VCaP (cell line): ENCODE measurements at regions not wholly inside any gene's neighbourhood (a gene's known extent, or its start where the extent isn't known, plus 50 kb on each side); places are given as distances from the start of the nearest gene placed in this dataset.

ENCODE experiments used
- H3K27ac ChIP-seq: fragments of 450-650 bp; 2 replicates; pipeline ENCODE4 v1.5.1; 2017
- TF ChIP-seq, protein P1 (sequence below): fragments of 450-650 bp; conservative IDR thresholded peaks from 2 replicates; pipeline ENCODE4 v1.5.1; 2017; ENCODE audit warnings: mild to moderate bottlenecking, moderate library complexity

DNA sequence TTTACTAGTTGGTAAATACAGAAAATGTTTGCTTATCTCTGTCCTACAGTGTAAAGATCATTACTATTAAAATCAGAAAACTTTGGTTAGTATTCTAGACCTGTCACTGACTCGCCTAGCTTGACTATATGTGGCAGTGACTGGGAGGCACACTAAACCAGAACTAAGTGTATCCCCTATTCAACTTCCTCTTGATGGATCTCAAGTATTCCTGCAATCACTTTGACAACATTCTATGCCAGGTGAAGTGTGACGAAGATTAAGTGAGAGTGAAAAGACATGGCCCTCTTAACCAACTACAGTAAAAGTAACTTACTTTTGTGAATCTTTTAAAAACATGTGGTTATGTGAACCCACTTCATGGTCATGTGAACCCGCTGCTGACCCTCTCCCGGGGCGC, 223.0 kb upstream of the ADAMTS5 start:
- H3K27ac ChIP-seq, result no peak overlapping the region
- TF ChIP-seq, protein P1, sequence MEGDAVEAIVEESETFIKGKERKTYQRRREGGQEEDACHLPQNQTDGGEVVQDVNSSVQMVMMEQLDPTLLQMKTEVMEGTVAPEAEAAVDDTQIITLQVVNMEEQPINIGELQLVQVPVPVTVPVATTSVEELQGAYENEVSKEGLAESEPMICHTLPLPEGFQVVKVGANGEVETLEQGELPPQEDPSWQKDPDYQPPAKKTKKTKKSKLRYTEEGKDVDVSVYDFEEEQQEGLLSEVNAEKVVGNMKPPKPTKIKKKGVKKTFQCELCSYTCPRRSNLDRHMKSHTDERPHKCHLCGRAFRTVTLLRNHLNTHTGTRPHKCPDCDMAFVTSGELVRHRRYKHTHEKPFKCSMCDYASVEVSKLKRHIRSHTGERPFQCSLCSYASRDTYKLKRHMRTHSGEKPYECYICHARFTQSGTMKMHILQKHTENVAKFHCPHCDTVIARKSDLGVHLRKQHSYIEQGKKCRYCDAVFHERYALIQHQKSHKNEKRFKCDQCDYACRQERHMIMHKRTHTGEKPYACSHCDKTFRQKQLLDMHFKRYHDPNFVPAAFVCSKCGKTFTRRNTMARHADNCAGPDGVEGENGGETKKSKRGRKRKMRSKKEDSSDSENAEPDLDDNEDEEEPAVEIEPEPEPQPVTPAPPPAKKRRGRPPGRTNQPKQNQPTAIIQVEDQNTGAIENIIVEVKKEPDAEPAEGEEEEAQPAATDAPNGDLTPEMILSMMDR, result no peak

DNA sequence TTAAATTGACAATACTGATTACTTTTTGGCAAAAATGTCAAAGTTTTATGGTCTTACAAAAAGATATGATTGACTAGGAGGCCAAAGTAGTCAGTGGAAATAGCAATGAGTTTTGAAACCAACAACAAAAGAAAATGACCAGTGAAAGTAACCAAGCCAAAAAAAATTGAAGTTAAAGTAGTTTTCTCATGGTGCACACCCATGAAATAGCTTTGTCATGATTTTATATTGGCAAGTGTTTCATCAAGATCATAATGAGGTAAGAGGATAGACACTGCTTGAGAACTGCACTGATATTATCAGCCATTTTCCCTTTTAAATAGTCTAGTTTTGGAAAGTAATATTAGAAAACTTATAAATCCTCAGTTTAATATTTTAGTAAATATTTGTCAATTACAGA, 206.2 kb upstream of the ADAMTS5 start:
- TF ChIP-seq, protein P1, result no peak

DNA sequence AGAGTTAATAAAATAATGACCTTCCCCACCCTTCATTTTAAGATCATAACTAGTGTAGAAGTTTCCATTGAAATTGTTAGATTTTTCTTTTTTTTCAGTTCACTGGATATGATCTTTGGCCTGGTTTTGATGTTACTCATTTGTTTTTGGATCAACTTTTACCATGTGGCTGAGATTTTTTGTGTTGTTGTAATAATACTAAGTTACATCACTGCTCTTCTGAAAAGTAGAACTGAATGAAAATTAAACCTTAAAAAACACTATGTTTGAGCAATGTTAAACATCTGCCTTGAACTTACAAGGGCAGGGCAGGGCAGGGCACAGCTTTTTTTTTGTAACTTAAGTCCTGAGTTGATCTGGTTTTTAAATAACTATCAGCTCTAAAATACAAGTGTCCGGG, 204.8 kb upstream of the ADAMTS5 start:
- no peak overlapping the region for H3K27ac ChIP-seq
- TF ChIP-seq, protein P1, result no peak

More for the DNA sequence above, 206.2 kb upstream of the ADAMTS5 start:
- no peak overlapping the region for H3K27ac ChIP-seq

DNA sequence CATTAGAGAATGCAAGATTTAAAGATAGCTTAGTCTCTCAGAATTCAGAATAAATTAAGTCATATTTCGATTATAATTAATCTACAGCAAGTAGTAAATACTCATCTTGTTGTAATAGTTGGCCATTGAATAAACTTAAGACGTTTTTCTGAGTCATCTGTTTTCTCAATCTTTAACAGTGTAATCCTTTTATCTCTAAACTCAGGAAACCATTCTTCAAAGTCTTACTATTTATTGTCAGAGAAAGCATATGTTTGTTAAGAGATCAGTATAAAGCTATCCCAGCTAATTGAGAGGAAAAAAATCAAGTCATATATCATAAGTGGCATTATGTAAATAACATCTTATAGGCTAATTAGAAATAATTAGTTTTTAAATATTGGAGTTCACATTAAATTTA, 201.2 kb upstream of the ADAMTS5 start:
- TF ChIP-seq, protein P1, result no peak
- H3K27ac ChIP-seq, result no peak overlapping the region

DNA sequence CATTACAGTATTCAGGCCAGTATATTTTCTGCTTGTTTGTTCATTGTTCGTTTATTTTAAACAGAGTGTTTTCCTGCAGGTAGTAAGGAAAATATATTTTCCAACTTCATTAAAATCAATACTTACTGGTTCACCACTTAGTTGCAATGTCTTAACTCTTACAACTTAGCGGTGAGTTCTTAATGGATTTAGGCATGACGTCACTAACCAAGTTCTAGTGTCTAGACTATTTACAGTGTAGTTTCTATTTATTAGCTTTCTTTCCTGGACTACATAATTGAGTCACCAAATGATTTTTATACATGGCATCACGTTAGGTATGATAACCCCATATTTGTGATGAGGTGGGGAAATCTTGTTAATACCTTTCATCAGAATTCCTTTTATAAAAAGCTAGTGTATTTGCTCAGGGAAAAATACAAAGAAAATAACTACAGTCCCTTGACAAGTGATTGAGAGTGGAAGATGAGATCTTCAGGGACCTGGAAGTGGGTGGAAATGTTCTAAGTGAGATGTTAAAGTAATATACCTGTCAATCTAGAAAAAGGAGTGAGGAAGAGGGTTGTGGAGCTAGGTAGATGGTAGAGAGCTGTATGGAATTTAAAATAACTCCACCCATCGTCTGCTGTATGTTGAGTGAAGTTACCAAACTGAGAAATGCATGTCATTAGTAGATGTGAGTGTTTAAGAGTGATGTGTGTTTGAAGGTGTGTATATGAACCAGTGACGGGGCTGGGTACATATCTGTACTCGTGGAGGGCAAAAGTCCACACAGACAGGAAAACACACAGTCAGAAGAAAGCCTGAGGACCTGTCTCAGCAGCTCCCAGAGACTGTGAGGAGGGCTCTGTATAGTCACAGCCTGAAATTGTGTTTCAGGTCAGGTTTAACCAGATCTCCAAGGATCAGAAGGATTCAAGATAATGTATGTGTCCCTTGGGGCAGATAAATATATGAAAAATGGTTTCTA, 197.6 kb upstream of the ADAMTS5 start:
- TF ChIP-seq, protein P1, result no peak
- H3K27ac ChIP-seq, result no peak overlapping the region

DNA sequence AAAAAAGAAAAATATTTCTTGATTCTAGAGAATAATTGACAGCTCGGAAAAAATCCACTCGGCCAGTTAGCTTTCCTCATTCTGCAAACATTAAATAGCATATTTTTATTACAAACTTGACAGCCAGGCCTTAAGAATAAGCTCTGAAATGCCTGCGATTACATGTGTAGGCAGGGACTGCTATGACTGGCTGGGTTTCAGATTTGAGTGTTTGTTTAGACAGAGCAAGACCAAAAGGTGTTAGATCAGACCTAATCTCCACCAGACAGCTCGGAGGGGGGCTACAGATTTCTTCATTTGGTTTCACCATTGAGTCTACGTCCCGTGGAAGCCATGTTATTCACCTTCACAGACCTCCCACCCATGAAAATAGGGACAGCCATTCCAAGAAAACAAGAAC, 192.1 kb upstream of the ADAMTS5 start:
- H3K27ac ChIP-seq, result no peak overlapping the region
- TF ChIP-seq, protein P1, result no peak

DNA sequence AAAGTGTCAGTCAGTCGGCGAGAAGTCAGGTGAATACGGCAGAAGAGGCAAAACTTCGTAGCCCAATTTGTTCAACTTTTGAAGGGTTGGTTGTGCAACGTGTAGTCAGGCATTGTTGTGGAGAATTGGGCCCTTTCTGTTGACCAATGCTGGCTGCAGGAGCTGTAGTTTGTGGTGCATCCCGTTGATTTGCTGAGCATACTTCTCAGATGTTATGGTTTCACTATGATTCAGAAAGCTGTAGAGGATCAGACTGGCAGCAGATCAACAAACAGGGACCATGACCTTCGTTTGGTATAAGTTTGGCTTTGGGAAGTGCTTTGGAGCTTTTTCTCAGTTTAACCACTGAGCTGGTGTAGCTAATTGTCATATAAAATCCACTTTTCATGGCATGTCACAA, 190.2 kb upstream of the ADAMTS5 start:
- H3K27ac ChIP-seq, result no peak overlapping the region
- TF ChIP-seq, protein P1, result no peak
